ENCODE measurements at regions not wholly inside any gene's neighbourhood (a gene's known extent, or its start where the extent isn't known, plus 50 kb on each side); places are given as distances from the start of the nearest gene placed in this dataset.
"Not testable (repeated sequence)": the region's sequence is repeated elsewhere in the genome, so short reads cannot be mapped to it uniquely, and the experiment has no call there.

GRCh38 chr2:217363470-217363869 lies 503.6 kb upstream of the TNP1 start:
- peak; percentile 68 to 78 (median 71) for DNase-seq

- DNase-seq = no peak
Measured at GRCh38 chr2:217362710-217363109, 502.8 kb upstream of the TNP1 start.

DNA sequence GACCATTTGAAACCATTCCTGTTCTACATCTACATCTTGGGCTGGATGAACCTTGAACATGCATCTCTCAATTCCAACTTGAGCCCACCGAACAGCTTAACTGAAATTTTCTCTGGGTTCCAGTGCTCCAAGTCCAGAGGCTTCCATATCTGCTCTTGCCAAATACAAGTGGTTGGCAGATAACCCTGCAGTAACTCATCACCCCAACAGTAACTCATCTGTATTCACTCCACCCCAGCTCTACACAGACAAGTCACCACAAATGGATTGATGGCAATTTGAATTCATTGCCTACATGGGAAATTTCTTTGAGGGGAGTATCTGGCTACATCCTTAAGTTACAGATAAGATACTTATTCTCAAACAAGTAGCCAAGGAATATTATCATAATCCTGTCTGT lies 502.4 kb upstream of the TNP1 start:
- DNase-seq = no peak

- peak in 1 of 3 donors; percentile 7 for DNase-seq
Measured at GRCh38 chr2:217361483-217361880, 501.6 kb upstream of the TNP1 start.

- peak; percentile 23 to 59 (median 45) for DNase-seq
Measured at GRCh38 chr2:217360781-217361482, 501.1 kb upstream of the TNP1 start.

DNA sequence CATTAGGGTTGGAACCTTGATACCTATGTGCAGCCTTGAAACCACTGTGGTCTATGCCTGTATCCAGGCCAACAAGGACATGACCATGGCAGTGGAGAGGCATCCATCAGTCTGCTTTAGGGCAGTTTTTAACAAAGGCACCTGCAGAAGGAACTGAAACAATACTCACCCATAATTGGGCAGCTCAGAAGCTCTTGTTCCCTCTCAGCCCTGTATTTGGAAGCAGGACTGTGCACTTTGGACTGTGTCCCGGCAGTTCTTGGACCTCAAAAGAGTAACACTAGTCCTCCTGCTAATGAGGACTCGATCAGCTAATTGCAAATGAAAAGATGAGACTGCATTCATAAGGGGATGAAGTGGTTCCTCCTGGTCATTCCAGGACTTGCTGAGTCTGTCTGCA lies 500.2 kb upstream of the TNP1 start:
- DNase-seq = no peak

DNA sequence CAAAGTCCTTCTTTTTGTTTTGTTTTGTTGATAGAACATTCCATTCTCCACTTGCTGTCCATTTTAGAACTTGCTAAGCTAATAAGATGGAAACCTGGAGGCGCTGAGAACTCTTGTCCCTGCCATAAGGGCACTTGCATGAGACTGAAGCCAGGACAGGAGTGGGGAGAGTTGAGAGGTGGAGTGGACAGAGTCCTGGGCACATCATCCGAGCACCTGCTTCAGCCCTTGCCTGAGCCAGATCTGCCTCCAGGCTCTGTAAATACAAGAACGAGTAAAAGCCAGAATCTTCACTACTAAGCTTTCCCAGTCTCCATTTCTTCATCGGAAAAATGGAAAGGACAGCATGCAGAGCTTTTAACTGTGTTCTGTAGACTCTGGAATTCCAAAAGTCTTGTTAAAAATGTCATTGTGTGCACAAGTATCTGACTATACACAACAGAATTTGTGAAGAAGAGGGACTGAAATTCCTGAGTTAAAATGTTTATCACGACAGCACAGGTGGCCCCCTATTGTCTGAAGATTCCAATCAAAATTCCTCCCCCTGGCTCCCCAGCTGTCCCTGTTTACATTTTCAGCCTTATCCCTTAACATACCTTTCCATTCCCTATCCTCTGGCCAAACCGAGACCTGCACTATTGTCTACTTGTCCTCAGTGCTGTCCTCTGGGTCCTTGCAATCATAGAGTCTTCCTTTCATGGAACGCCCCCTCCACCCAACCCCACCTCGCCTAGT lies 498.2 kb upstream of the TNP1 start:
- no peak for DNase-seq

DNA sequence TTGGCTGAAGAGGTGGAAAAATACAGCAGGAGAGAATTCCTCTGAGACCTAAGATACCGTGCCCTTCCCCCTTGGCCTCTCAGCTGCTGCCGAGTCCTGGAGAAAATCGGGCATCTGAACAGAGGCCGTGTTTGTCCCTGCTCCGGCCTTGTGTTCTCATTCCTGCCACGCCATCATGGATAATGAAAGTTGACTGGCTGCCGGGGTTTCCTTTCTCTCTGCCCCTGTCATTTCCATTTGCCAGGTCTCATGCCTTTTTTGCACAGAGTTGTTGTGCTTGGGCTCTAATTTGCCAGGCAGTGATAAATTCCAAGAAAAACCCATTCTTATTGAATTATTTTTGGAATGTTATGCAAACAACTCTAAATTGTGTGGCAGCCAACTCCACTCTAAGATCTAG lies 496.9 kb upstream of the TNP1 start:
- no peak for DNase-seq

- DNase-seq = no peak
Measured at GRCh38 chr2:217356142-217356541, 496.3 kb upstream of the TNP1 start.

DNA sequence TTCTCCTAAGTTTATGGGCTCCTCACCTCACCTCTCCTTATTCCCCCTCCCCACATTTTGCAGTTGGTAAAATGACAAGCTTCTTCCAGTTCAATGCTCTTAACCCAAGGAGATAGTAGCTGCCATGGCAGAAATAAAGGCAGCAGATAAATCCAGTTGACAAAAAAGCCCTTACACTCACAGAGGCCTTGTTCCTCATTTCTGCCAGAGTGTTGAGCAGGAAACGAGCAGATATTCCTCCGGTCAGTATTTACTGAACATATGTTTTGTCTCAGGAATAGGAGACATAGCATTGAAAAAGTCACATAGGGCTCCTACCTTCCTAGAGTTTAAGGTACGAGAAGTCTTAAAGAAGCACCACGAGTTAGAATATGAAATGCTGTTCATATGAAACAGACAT lies 493.7 kb upstream of the TNP1 start:
- DNase-seq = peak; percentile 38 to 44 (median 42)

- DNase-seq = no peak
Measured at GRCh38 chr2:217351378-217351777, 491.5 kb upstream of the TNP1 start.

- DNase-seq = no peak
Measured at GRCh38 chr2:217349251-217349650, 489.4 kb upstream of the TNP1 start.

DNA sequence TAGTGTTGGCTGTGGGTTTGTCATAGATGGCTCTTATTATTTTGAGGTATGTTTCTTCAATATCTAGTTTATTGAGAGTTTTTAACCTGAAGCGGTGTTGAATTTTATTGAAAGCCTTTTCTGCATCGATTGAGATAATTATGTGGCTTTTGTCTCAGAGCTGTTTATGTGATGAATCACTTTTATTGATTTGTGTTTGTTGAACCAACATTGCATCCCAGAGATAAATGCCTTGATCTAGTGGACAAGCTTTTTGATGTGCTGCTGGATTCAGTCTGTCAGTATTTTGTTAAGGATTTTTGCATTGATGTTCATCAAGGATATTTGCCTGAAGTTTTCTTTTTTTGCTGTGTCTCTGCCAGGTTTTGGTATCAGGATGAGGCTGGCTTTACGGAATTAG lies 487.8 kb upstream of the TNP1 start:
- DNase-seq = not testable (repeated sequence)

GRCh38 chr2:217346043-217346442 lies 486.2 kb upstream of the TNP1 start:
- not testable (repeated sequence) for DNase-seq

DNA sequence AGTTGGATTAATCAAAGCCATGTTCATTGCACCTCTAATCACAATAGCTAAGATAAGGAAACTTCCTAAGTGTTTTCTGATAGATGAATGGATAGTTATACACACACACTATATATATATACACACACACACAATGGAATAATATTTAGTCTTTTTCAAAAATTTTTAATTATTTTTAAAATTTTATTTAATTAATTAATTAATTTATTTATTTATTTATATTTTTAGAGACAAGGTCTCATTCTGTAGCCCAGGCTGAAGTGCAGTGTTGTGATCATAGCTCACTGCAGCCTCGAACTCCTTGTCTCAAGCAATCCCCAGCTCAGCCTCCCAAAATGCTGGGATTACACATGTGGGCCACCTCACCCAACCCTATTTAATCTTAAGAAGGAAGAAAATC lies 481.0 kb upstream of the TNP1 start:
- DNase-seq = no peak

- DNase-seq = no peak
Measured at GRCh38 chr2:217340176-217340575, 480.3 kb upstream of the TNP1 start.

- no peak for DNase-seq
Measured at GRCh38 chr2:217339753-217340152, 479.9 kb upstream of the TNP1 start.

DNA sequence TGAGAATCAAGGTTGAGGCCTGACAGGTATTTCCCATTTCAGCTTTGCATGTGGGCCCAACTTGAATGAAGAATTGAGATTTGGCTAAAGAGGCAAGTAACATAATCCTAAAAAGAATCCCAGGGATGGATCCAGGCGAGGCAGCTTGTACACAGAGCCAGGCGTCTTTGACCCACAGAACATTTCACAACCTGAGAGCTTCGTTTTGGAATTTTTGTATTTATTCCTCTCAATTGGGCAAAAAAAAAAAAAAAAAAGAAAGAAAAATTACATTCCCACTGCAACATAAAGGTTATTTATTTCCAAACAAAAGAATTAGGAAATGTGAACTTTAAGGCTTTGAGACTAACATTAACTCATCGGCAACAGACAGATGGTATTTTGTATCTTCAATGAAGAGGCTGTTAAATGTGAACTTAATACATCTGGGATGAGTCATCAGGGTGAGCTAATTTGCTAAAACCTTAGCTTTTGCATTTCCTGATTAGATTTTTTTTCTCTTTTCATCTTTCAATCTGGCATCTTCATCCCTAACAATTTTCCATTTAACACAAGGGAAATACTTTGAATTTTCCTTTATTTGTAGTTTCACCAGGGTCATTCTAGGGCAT lies 478.5 kb upstream of the TNP1 start:
- peak in 1 of 3 donors; percentile 44 for DNase-seq

GRCh38 chr2:217337771-217338170 lies 477.9 kb upstream of the TNP1 start:
- DNase-seq = peak; percentile 55 to 60 (median 56)

DNA sequence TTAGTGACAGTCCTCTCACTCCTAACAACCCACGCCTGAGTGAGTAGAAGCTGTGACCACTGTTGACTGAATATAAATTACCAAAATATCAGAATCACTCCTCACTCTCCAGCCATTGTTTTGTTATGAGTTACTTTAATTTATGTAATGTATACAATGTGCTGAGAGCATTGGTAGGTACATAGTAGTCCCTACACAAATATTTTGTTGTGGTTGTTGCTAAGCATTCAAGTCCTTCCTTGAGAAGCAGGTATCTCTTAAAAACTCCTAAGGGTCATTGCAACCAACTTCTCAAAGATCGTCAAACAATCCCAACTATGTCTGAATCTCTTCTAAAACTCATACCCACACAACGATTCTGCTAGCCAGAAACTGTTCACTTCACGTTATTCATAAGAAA lies 476.8 kb upstream of the TNP1 start:
- no peak for DNase-seq

DNA sequence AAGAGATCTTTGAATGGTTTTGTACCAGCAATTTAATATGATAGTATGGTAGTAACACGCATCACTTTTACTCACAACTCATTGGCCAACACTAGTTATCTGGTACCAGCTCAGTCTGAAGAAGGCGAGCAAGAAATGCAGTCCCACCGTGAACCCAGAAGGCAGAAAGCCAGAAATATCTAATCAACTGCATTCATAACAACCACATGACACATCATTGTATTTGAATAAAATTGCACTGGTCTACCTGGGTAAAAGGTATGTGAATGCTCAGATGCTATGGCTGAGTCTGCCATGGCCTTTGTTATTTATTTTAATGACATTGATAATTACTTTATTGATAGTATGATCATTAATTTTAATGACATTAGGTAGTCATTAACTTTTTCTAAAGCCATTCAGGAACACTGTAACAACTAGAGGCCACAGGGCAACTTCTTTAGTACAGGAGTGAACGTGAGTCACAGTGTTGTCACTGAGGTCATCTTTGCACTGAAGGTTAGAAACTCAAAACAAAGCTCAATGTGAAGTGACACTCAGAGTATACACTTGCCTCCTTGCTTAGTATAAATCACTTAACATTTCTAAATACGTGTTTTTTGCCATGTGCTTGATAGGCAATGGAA lies 475.6 kb upstream of the TNP1 start:
- DNase-seq = no peak

DNA sequence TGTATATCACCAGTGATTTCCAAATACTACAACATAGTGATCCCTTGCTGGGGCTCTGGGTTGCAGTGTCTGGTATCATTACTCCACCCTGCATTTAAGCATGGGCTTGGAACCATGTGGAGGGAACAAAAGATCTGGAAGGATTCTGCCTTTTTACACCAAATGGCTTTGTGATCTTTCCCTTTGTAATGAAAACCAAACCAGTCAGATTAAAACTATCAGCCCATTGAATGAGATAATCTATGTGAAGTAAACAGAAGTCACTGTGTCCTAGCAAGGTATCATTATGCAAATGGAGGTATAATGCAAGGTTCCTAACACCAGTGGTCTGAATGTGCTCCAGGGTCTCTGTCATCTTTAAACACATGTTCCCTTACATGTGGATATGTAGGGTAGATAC lies 474.7 kb upstream of the TNP1 start:
- DNase-seq = no peak

DNA sequence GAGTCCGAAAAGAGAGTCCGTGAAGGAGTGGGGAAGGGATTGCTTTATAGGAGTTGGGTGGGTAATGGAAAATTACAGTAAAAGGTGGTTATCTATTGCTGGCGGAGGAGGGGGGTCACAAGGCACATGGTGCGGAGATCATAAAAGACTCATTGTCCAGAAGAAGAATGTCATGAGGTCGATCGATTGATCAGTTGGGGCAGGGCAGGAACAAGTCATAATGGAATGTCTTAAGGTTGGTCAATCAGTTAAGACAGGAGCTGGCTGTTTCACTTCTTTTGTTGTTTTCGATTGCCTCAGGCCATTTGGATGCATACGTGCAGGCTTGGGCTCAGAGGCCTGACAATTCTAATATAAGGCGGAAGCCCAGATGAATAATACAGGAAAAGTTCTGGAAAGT lies 473.0 kb upstream of the TNP1 start:
- DNase-seq = no peak

DNA sequence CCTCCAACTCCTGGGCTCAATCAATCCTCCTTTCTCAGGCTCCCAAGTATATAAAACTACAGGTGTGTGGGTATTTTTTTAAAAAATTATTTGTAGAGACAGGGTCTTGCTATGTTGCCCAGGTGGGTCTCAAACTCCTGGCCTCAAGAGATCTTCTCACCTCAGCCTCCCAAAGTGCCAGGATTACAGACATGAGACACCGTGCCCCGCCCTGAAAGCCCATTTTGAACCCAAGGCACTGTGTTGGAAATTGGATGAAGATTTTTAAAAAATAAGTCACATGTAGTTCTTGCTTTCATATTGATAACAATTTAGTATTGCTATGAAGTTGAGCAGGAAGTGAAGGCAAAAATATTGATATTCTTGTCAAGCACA lies 472.5 kb upstream of the TNP1 start:
- DNase-seq = no peak
